ENCODE measurements at regions not wholly inside any gene's neighbourhood (a gene's known extent, or its start where the extent isn't known, plus 50 kb on each side); places are given as distances from the start of the nearest gene placed in this dataset.

DNA sequence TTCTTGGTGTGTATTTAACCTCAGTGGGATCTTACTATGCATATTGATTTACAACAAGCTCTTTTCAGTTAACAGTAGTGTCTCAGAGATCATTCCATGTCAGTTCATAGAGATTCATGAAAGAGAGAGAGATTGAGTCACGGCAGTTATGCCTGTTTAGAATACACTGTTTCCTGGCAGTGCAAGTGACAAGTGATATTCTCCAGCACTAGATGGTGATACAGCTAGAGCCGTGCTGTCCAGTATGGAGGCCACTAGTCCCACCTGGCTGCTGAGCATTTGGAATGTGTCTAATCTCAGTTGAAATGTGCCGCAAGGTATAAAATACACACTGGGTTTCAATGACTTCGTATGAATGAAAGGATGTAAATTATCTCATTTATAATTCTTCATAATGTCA, 184.4 kb downstream of the SUDS3 start:
- TF ChIP-seq, protein P1, sequence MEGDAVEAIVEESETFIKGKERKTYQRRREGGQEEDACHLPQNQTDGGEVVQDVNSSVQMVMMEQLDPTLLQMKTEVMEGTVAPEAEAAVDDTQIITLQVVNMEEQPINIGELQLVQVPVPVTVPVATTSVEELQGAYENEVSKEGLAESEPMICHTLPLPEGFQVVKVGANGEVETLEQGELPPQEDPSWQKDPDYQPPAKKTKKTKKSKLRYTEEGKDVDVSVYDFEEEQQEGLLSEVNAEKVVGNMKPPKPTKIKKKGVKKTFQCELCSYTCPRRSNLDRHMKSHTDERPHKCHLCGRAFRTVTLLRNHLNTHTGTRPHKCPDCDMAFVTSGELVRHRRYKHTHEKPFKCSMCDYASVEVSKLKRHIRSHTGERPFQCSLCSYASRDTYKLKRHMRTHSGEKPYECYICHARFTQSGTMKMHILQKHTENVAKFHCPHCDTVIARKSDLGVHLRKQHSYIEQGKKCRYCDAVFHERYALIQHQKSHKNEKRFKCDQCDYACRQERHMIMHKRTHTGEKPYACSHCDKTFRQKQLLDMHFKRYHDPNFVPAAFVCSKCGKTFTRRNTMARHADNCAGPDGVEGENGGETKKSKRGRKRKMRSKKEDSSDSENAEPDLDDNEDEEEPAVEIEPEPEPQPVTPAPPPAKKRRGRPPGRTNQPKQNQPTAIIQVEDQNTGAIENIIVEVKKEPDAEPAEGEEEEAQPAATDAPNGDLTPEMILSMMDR (IDR thresholded peaks at IDR 0.05 in 8 of 11, conservative IDR thresholded peaks at IDR 0.05 in 3 of 11), result no peak
- TF ChIP-seq POLR2A (IDR thresholded peaks at IDR 0.05), result no peak

All from spleen (tissue), 7 donors.